OCI-LY7 (cell line): ENCODE measurements at regions not wholly inside any gene's neighbourhood (a gene's known extent, or its start where the extent isn't known, plus 50 kb on each side); places are given as distances from the start of the nearest gene placed in this dataset.

Source experiments
- BruUV-seq: library from RNA; stranded (reverse); fragments of 400-500 nt; replicated peaks from 2 replicates; lab custom pipeline; 2021; lab: Mats Ljungman, UMichigan
- CTCF ChIA-PET: fragments of 300-600 bp; sonication (Branson Sonifier 250); formaldehyde crosslinking; loops from one replicate; lab custom pipeline; 2022; ENCODE audit warnings: antibody characterized with exemption; ENCODE audit not compliant: unreplicated experiment; lab: Charles Lee
- POLR2A ChIA-PET: fragments of 300-600 bp; sonication (Branson Sonifier 250); formaldehyde crosslinking; loops from one replicate; lab custom pipeline; 2022; ENCODE audit warnings: antibody characterized with exemption; lab: Charles Lee
- DNase-seq: peaks from one replicate; pipeline ENCODE4 v3.0.0-alpha.2; 2015; ENCODE audit warnings: low spot score
- H2AFZ ChIP-seq: fragments of 200-600 bp; sonication (generic), shearing (Covaris generic); 2 replicates; pipeline ENCODE4 v1.6.1; 2014; ENCODE audit warnings: mild to moderate bottlenecking, antibody characterized with exemption, low read length, moderate library complexity
- H3K27ac ChIP-seq: fragments of 200-600 bp; sonication (generic); 2 replicates; pipeline ENCODE4 v1.5.1; 2014; ENCODE audit warnings: mixed run types, low read depth, mild to moderate bottlenecking, moderate library complexity, low read length, inconsistent platforms; ENCODE audit not compliant: poor library complexity, severe bottlenecking
- H3K36me3 ChIP-seq: fragments of 200-600 bp; sonication (generic); 2 replicates; pipeline ENCODE4 v1.6.1; 2014; ENCODE audit warnings: mild to moderate bottlenecking, antibody characterized with exemption, low read length, moderate library complexity, mixed read lengths; ENCODE audit not compliant: insufficient read depth
- H3K4me1 ChIP-seq: fragments of 200-600 bp; sonication (generic); 2 replicates; pipeline ENCODE4 v1.5.1; 2014; ENCODE audit warnings: mild to moderate bottlenecking, low read length; ENCODE audit not compliant: insufficient read depth, poor library complexity, severe bottlenecking
- H3K4me2 ChIP-seq: fragments of 200-600 bp; sonication (generic); 2 replicates; pipeline ENCODE4 v1.6.1; 2014; ENCODE audit warnings: mild to moderate bottlenecking, low read length
- H3K4me3 ChIP-seq: fragments of 200-600 bp; sonication (generic); 2 replicates; pipeline ENCODE4 v1.5.1; 2014; ENCODE audit warnings: mild to moderate bottlenecking, low read depth, low read length; ENCODE audit not compliant: poor library complexity, severe bottlenecking
- H3K79me2 ChIP-seq: fragments of 200-600 bp; sonication (generic); 2 replicates; pipeline ENCODE4 v1.6.1; 2016; ENCODE audit warnings: low read depth, mild to moderate bottlenecking, low read length, moderate library complexity, mixed read lengths; ENCODE audit not compliant: insufficient read depth
- H3K9me2 ChIP-seq: fragments of 200-600 bp; sonication (generic); 2 replicates; pipeline ENCODE4 v1.6.1; 2016; ENCODE audit warnings: mild to moderate bottlenecking, low read length, mixed read lengths; ENCODE audit not compliant: insufficient read depth
- H3K9me3 ChIP-seq: fragments of 200-600 bp; sonication (generic); 2 replicates; pipeline ENCODE4 v1.6.1; 2014; ENCODE audit warnings: mild to moderate bottlenecking, mixed run types, low read length, mixed read lengths
- H4K20me1 ChIP-seq: fragments of 200-600 bp; sonication (generic); 2 replicates; pipeline ENCODE4 v1.6.1; 2014; ENCODE audit warnings: mild to moderate bottlenecking, antibody characterized with exemption, low read length, moderate library complexity, mixed read lengths; ENCODE audit not compliant: insufficient read depth
- CTCF ChIP-seq: fragments of 200-600 bp; sonication (generic); conservative IDR thresholded peaks from 2 replicates; pipeline ENCODE4 v1.5.1; 2014; ENCODE audit warnings: mild to moderate bottlenecking, antibody characterized with exemption, low read length, moderate library complexity, mixed read lengths
- EZH2phosphoT487 ChIP-seq: fragments of 200-600 bp; sonication (generic); IDR thresholded peaks from 2 replicates; pipeline ENCODE4 v1.6.1; 2018; ENCODE audit warnings: low read depth, borderline replicate concordance, mild to moderate bottlenecking, mixed run types, antibody characterized with exemption, low read length, moderate library complexity, mixed read lengths
- intact Hi-C: fragments of 100-400 bp; cut with micrococcal nuclease; formaldehyde crosslinking; loops from one replicate; pipeline ENCODE4 v1.10.0; 2022; ENCODE audit not compliant: unreplicated experiment

GRCh38 chr4:53672873-53673272 is 81.6 kb upstream of the LNX1 start:
- Histone ChIP-seq H3K79me2 (no peaks in the 10 kb centered on the region), H4K20me1 (no peaks in the 10 kb centered on the region), H3K4me3 (no peak overlapping the region), H3K36me3 (no peaks in the 10 kb centered on the region), H3K9me3 (no peaks in the 10 kb centered on the region), H2AFZ (no peak overlapping the region), H3K27ac (no peak overlapping the region), H3K9me2 (0 out of 2 replicates have a peak, but pooled peaks cover 8% of the 10 kb centered on the region), H3K4me1 (no peaks in the 10 kb centered on the region), H3K4me2 (no peak overlapping the region)
- ChIA-PET CTCF (no interaction called here), POLR2A (interaction anchor here (1.6 kb wide), 1 partner anchor 9 kb away, joined by 4 read pairs; no protein-coding TSS in a partner anchor)
- BruUV-seq = no TSS peak
- intact Hi-C loops = no loop called here
- TF ChIP-seq EZH2phosphoT487 = no peak
- TF ChIP-seq CTCF = no peak
- no peak for DNase-seq

GRCh38 chr4:53671757-53672156 is 80.5 kb upstream of the LNX1 start:
- no peaks in the 10 kb centered on the region for H3K36me3 ChIP-seq
- no TSS peak for BruUV-seq
- ChIA-PET POLR2A (interaction anchor here (1.2 kb wide), 1 partner anchor 13 kb away, joined by 3 read pairs; no protein-coding TSS in a partner anchor), CTCF (no interaction called here)
- no peak for DNase-seq
- intact Hi-C loops = no loop called here
- H3K27ac ChIP-seq = no peak overlapping the region
- H3K79me2 ChIP-seq = no peaks in the 10 kb centered on the region
- no peak overlapping the region for H3K4me2 ChIP-seq
- H4K20me1 ChIP-seq = no peaks in the 10 kb centered on the region
- TF ChIP-seq CTCF (no peak), EZH2phosphoT487 (no peak)
- H3K9me2 ChIP-seq = 0 out of 2 replicates have a peak, but pooled peaks cover 8% of the 10 kb centered on the region
- no peak overlapping the region for H2AFZ ChIP-seq
- H3K4me3 ChIP-seq = no peak overlapping the region
- H3K9me3 ChIP-seq = no peaks in the 10 kb centered on the region
- H3K4me1 ChIP-seq = no peaks in the 10 kb centered on the region

GRCh38 chr4:53659737-53660136 is 68.5 kb upstream of the LNX1 start:
- Histone ChIP-seq H3K36me3 (no peaks in the 10 kb centered on the region), H3K4me3 (no peak overlapping the region), H3K9me2 (no peaks in the 10 kb centered on the region), H4K20me1 (no peaks in the 10 kb centered on the region), H3K4me2 (no peak overlapping the region), H3K79me2 (no peaks in the 10 kb centered on the region), H3K4me1 (no peaks in the 10 kb centered on the region), H2AFZ (no peak overlapping the region), H3K9me3 (no peaks in the 10 kb centered on the region), H3K27ac (no peak overlapping the region)
- ChIA-PET POLR2A (interaction anchor here (0.6 kb wide), 1 partner anchor 26 kb away, joined by 3 read pairs; no protein-coding TSS in a partner anchor), CTCF (no interaction called here)
- no TSS peak for BruUV-seq
- intact Hi-C loops = no loop called here
- DNase-seq = no peak
- TF ChIP-seq CTCF (no peak), EZH2phosphoT487 (no peak)
